NCI-H226 (cell line): ENCODE measurements at regions not wholly inside any gene's neighbourhood (a gene's known extent, or its start where the extent isn't known, plus 50 kb on each side); places are given as distances from the start of the nearest gene placed in this dataset.
"Not testable (repeated sequence)": the region's sequence is repeated elsewhere in the genome, so short reads cannot be mapped to it uniquely, and the experiment has no call there.

ENCODE experiments used
- DNase-seq: peaks from one replicate; pipeline ENCODE4 v3.0.0-alpha.2; 2015

DNA sequence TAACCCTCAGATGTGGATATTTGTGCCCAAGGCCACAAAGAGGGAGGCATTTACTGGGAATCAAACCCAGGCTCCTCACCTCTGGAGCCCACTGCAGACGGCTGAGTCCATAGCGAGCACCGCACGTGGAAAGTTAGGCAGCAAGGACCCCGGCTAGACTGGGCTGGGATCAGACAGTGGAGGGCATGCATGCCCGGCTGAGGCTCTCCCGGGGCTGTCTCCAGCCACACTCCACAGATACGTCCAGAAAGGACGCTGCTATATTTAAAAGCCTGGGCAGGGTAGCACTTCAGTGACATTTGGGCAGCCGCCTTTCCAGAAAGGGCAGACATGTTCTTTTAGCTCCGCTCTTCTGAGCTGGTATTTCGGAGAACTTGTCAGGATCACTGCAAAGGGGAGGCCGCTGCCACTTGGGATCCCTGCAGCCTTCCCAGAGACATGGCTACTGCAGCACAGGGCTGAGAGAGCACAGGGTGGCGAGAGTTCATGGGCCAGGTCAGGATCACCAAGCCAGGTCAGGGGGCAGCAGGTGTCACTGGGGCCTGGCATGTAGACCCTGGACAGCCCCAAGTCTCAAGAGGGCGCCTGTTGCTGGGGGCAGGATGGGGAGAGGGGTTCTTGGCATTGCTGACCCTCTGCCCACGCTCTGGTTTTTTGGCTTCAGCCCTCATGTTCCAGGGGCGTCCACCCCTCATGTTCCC is 121.7 kb downstream of the PHETA1 start:
- no peak for DNase-seq

GRCh38 chr12:111246477-111247011 is 122.4 kb downstream of the PHETA1 start:
- no peak for DNase-seq

DNA sequence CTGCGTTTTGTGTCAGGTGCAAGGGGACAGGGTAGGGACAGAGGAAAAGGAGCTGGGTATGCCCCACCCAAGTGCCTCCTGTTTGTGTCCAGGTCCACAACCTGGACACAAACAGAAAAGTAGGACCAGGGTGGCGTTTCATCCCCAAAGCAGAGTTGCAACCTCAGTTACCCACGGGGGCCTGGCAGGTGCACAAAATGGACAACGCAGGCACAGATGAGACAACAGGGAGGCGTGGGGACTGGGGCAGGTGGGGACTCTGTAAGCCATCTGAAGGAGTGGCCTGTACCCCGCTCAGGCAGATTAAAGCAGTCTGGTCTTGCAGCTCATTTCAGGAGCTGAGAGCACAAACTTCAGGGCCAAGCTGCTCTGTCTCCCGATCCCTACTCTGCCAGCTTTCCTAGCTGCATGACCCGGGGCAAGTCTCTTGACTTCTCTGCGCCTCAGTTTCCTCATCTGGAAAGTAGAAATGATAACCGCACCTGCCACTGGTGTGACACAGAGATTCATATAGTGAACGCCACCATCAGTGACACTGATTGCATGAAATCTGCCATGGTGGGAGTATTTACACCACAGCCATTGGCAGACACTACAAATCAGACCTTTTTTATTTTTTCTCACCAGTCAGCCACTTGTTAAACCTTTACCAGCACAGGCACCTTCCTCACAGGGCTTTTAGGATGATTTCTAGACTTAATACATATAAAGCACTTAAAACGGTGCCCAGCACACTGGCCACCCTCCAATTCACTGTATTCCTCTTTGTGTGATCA is 123.0 kb downstream of the PHETA1 start:
- DNase-seq: no peak

DNA sequence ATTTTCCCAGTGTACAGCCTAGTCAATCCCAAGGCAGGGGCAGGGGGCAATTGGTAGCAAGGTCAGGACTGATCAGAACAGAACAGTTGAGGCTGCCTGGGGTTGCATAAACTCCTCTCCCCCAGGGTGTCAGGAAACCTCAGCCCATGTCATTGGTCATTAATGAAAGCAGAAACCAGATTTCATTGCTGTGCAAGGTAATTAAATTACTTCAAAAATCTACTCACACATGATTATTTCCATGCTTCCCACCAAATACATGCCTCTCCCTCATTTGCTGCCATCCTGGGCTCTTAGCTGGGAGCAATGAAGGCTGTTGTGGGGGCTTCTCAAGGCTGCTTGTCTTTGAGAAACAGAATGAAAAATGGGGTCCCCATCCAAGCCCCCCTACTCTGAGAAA is 124.2 kb downstream of the PHETA1 start:
- no peak for DNase-seq

DNA sequence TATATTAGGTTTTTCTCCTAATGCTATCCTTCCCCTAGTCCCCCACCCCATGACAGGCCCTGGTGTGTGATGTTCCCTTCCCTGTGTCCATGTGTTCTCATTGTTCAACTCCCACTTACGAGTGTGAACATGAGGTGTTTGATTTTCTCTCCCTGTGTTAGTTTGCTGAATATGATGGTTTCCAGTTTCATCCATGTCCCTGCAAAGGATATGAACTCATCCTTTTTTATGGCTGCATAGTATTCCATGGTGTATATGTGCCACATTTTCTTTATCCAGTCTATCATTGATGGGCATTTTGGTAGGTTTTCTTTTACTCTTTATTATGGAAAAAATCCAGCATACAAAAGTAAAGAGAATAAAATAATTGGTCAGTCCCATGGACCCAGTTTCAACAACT is 126.1 kb downstream of the PHETA1 start:
- DNase-seq: not testable (repeated sequence)

DNA sequence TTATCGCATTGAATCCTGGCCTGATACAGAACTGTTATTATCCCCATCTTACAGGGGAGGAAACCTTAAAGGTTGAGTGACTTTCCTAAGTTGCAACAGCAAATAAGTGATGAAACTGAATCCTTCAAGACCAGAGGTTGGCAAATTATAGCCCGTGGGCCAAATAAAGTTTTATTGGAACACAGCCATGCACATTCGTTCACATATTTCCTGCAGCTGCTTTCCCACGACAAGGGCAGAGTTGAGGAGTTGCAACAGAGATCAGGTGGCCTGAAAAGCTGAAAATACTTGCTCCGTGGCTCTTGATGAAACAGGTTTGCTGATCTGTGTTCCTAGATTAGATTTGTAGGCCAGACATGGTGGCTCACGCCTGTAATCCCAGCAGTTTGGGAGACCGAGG is 126.7 kb downstream of the PHETA1 start:
- no peak for DNase-seq

GRCh38 chr12:111240374-111240773 is 128.5 kb downstream of the PHETA1 start:
- DNase-seq: no peak

- DNase-seq: no peak
Observed at GRCh38 chr12:111239235-111239634, 129.7 kb downstream of the PHETA1 start.

GRCh38 chr12:111238075-111238734 is 130.7 kb downstream of the PHETA1 start:
- DNase-seq: no peak

GRCh38 chr12:111234491-111234890 is 134.4 kb downstream of the PHETA1 start:
- not testable (repeated sequence) for DNase-seq

- DNase-seq: no peak
Observed at GRCh38 chr12:111233786-111234185, 135.1 kb downstream of the PHETA1 start.

GRCh38 chr12:111230649-111231048 is 138.2 kb downstream of the PHETA1 start:
- no peak for DNase-seq

DNA sequence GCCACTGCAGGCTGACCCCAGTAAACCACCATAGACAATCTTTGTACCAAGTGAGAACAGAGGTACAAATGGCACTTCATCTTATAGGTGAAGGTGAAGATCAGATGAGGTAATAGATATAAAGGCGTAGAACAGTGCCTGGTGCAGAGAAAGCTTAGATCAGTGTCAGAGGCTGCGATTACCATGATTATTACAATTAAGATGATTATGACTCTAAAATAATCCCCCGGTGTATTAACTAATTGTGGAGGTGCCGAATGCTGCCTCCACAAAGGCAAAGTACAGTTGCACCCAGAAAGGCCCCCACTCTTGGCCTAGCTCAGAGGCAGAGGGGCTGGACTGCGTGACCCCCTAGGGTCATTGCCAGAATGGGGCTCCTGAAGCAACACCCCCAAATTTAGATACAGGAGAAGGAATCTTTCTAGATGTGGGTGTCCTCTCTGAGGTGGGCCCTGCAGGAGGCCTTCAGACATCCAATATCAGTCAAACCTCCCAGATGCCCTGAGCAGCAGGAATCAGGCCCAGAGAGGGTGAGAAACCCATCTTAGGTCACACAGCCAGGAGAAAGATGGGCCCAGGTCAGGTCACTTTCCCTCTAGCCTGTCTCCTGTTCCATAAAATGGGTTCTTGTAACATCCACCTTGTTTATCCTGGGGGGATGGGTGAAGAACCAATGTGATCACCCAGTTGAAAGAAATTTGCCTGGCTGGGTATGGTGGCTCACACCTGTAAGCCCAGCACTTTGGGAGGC is 139.8 kb downstream of the PHETA1 start:
- DNase-seq: no peak

DNA sequence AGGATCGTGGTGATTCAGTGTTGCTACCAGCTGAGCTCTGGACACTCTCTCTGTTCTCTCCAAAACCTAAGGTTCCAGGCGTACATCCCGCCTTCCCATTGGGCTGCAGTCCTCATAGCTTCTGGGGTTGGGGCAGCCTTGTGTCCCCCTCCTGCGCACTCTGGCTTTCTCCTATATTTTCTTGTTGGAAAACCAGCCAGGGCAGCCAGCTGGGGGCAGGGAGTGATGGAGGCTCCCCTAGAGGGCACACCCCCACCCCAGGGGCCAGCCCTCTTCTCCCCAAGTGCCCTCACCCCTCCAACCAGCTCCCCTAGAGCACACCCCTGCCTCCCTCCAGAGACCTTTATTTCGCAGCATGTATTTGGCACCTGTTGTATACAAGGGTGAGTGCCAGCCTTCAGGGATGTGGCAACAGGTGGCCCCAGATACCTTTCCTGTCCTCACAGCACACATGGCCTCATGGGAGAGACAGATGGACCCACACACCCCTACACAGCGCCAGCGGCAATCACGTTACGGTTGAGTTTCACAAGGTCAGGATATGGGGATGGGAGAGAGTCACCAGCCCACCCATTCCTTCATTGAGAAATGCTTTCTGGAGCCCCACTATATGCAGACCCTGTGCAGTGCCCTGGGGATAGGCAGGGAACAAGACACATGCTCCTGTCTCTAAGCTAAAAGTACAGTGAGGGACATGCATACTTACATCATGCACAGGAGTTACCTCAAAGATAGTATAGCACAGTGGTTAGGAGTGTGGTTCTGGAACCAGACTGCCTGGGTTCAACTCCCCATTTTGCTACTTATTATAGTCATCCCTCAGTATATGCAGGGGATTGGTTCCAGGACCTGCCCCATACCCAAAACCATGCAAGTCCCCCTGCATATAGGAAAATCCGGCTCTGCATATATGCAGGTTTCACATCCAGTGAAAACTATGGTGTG is 141.1 kb downstream of the PHETA1 start:
- no peak for DNase-seq

DNA sequence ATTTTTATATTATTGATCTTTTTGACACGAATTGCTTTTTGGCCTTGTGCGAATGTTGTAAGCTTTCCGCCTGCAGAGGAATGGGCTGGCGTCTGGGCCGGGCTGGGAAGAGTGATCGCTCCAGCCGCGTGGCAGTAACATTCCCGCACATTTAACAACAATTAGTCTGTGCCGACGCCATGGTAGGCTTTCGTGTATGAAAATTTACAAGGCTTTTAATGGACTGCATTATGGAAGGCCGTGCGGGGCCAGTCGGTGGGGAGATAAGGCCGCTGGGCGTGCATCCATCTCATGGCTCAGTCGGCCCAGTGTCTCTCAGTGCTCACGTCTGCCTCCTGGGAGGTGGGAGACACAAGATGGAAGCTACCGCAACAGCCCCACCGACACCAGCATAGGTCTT is 142.2 kb downstream of the PHETA1 start:
- no peak for DNase-seq

DNA sequence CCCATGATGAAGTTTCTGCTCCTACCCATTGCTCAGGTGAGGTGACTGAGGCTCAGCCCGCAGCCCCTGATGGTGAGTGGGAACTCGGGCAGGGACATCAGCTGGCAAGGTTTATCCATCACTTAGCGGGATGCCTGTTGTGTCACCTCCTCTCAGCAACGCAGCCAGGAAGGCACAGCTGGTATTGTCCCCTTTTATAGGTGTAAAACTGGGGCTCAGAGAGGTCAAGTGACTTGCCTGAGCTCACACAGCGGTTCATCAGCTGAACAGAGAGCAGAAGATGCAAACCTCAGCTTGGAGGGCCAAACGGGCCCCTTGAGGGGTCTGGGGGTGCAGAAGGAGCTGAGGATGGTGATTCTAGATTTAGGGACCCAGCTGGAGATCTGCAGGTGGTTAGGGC is 143.6 kb downstream of the PHETA1 start:
- no peak for DNase-seq

DNA sequence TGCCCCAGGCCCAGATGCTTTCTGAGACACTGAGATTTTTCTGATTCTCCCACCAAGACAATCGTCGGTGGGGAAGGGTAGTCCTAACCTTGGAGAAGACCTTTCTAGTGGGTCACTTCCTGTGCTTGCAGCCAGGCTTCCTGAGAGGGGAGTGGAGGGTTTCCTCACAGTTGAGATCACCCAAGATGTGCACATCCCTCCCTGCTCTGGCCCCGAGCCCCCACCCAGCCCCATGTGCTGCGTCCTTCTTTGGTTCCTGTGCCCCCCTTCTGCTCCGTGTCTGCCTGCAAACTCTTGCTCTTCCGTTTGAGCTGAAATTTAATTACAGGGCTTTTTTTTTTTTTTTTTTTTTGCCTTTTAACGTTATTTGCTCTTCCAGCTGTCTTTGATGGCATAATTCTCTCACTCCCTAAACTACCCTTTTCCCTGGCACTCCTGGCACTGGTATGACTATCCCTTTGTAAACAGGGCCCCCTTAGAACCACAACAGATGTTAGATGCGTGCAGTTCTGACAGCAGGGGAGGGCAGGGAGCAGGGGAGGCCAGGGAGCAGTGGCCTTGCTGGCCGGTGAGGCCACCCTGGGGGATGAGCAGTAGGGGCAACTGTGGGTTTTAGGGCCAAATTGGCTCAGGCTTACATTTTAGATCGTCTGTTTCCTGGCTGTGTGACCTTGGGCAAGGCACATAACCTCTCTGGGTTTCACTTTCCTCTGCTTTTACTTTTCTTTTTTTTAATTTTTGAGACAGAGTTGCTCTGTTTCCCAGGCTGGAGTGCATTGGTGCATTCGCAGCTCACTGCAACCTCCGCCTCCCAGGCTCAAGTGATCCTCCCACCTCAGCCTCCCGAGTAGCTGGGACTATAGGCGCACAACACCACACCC is 144.5 kb downstream of the PHETA1 start:
- no peak for DNase-seq

DNA sequence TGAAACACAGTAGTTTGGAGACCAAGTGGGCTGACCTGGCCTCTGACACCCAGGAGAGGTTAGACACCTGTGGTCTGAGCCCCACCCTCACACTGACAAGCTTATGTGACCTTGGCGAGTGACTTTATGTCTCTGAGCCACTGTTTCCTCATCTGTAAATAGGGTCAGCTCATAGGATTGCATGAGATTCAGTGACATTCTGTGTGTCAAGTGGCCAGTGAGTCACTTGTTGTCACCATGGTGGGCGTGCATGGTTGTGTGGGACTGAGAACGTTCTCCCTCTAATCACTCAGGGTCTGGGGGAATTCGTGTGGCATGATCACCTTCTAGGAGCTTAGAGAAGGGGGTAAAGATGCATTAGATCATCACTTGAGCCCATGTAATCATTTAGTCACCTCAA is 146.4 kb downstream of the PHETA1 start:
- DNase-seq: no peak

DNA sequence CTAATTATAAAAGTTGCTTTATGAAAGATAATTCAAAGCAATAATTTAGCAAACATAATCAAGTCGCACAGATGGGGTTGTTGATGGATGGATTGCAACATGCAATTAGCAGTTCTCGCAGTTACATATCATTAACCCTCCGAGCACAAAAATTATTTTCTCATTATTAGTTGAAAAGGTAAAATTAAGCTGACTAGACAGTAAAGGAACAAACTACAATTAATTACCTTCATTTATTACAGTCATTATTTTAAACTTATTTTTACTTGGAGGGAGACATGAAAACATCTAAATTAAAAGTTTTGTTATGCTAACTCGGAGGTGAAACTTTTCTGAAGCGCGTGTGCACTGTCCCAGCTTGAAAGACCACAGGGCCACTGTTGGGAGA is 146.9 kb downstream of the PHETA1 start:
- no peak for DNase-seq
